IPS-11a (cell line): ENCODE measurements at regions not wholly inside any gene's neighbourhood (a gene's known extent, or its start where the extent isn't known, plus 50 kb on each side); places are given as distances from the start of the nearest gene placed in this dataset.

Experiments used
- H3K4me3 ChIP-seq: one replicate; pipeline ENCODE4 v1.5.1; 2013; ENCODE audit warnings: low read depth, low read length, control low read depth

DNA sequence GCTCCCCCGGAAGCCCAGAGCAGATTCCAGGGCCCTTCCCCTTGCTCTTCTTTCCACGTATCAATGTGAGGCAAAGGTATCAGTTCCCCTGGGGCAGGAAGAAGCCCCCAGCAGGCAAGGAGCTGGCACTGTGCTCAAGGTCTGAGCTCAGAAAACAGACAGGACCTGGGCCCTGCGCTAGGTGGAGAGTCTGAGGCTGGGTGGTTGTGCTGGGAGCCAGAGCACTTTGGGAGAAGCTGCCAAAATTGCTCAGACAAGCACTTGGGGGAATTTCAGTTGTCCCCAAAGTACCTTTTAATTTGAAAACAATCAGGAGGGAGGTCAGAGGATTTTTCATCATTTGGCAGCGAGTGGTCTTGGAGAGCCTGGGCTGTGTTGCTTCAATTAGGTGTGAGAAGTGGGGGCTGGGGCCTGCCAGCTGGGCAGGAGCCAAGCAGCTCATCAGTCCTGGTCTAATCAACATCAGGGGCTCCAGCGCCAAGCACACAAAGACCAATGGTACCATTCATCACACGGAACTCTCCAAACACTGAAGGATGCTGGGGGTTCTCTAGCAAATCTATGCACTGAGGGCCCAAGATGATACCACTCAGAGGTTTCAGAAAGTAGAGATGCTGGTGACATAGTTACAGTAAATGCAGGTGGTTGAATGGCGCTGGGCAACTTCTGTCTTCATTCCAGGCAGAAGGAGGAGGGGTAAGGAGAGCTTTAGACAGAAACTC is 176.5 kb downstream of the SNX18 start:
- no peak overlapping the region for H3K4me3 ChIP-seq

DNA sequence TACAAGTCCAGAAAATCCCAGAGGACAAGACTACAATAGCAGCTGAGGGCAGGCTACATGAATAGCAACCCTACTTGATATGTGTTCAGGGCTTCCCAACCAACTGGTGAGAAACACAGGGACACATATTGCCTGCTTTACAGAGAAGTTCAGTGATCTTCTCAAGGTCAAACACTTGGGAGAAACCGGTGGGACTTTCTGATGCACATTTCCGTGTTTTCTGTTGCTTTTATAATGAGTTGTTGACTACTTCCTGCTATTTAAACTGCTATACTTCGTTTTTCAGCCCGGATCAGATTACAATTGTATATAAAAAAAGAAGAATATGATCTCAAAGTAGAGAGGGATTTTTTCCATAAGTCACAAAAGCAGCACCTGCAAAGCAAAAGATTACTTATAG is 175.1 kb downstream of the SNX18 start:
- no peak overlapping the region for H3K4me3 ChIP-seq

GRCh38 chr5:54691656-54692055 is 174.1 kb downstream of the SNX18 start:
- H3K4me3 ChIP-seq: no peak overlapping the region

- no peak overlapping the region for H3K4me3 ChIP-seq
Measured at GRCh38 chr5:54689411-54690251, 172.1 kb downstream of the SNX18 start.

DNA sequence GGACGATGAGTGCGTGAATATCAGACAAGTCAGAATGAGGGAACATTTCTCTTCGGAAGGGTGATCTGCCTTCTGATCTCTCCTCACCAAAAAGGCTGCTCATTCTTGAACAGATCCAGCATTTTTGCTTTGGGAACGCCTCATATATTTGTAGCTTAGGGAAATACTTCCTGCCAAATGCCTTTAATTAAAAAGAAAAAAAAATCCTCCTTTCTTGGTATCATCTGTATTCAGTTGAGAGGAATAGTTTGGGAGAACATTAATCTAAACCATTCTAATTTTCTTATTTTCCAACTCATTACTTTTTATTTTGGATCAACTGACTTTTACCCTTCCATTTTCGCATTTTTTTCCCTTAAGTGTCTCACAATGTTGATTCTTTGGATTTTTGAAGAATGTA is 163.4 kb downstream of the SNX18 start:
- no peak overlapping the region for H3K4me3 ChIP-seq

- H3K4me3 ChIP-seq: no peak overlapping the region
Measured at GRCh38 chr5:54679686-54680085, 162.1 kb downstream of the SNX18 start.

- no peak overlapping the region for H3K4me3 ChIP-seq
Measured at GRCh38 chr5:54678737-54679136, 161.2 kb downstream of the SNX18 start.

DNA sequence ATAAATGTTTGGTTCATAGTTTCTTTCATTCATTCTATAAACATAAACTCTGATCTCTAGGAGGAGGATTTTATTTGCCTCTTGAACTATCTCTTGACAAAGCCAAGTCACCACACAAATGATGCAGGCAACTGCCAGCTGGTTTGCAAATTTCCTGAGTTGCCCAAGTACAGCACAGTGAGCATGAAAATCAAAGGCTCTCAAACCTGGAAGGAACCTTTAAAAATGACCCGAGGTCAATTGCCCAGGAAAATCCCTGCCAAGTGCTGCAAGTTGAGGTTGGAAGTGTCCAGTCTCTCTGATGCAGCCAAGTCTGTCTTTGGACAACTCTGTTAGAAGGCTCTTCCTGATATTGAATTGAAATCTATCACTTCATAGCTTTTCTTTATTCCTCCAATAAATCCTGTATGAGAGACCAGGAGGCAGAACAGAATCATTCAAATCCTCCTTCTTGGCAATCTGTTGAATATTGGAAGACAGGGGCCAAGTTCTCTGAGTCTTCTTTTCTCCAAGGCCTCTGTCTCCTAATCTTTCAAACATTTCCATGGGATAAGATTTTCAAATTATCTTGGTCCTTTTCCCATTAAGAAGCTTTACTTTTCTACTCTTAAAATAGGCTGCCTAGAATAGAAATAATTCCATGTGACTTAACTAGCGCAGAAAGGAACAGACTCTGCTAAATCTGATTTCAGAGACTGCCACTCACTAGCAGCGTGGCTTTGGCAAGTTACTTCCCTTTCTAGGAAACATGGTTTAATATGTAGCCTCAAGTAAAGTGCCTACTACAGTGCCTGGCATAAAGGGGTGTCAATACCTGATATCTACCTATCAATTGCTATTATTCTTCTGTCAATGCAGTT is 159.2 kb downstream of the SNX18 start:
- H3K4me3 ChIP-seq: no peak overlapping the region

DNA sequence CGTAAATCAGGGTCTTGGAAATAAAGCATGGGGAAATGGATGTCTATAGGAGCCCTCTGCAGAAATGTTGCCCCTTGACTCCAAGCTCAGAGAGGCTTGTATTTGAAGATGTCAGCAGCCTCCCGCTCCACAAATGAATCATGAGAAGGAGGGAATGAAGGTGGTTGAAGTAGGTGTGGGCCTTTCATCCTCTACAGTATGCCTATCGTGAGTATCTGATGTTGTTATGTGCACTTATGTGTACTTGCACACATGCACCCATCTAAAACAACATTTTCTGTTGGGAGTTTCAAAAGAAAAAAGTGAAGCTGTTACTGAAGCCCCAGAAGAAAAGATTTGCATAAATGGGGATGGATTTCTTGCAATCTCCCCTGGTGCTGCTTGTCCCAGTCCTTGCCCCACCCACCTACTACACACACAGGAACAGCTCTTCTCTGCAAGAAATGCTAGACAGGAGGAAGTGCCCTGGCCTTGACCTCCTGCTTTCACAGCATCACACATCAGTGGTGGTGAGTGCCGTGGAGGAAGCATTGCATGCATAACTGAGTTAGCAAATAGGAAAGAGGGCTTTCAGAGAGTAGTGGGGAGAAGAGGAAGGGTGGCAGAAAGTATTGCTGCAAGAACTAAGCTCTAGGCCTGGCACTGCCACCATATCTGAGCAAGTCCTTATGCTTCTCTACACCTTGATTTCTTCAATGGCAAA is 156.1 kb downstream of the SNX18 start:
- no peak overlapping the region for H3K4me3 ChIP-seq

DNA sequence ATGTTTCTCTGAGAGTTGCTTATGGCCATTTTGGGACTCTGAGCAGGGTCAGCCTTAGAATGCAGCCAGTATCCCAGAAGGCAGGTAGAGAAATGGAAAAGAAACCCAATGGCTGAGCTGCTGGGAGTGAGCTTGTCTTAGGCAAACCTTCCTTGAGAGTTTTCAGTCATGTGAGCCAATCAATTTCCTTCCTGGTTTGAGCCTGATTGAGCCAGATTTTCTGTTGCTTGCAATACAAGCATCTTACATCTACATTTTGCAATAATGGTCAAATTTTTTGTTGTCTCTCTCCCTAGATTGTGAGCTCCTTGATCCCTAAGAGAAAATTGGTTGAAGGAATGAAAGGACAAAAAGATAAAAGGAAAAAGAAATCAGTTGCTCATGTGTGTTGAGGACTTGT is 155.3 kb downstream of the SNX18 start:
- H3K4me3 ChIP-seq: no peak overlapping the region

GRCh38 chr5:54671681-54672080 is 154.1 kb downstream of the SNX18 start:
- no peak overlapping the region for H3K4me3 ChIP-seq

DNA sequence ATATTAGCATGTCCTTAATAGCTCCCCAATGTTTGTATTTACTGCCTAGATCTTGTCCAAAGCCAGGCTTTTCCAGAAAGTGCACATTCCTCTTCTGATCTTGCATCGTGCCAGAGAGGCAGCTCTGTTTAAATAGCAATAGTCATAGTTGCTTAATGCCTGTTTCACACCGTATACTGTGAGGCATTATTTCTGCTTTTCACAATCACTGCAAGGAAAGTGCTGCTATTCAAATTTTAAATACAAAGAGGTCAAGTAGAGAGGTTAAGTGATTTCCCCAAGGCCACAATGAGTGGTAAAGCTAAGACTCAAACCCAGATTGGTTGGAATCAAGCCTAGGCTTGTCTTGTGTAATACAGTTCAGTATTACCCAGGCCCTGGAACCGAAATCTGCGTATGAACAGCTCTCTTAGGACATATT is 153.6 kb downstream of the SNX18 start:
- H3K4me3 ChIP-seq: no peak overlapping the region

DNA sequence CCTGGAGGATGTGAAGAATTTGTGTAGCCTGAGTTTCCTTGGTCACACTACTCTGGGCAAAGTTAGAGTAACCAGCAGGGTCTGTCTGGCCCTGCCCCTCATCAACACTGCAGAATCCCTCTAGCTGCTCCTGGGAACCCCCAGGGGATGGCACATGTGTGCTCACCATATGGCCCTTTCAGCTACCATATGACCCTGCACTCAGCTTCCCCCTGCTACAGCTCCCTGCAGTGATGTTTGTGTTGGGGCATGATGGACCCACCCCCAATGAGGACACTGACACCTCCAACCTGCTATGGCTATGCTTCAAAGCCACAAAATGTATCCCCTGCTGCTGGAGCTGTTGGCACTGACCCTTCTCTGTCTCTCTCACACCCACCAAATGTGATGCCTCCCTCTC is 152.7 kb downstream of the SNX18 start:
- H3K4me3 ChIP-seq: no peak overlapping the region

GRCh38 chr5:54669845-54670244 is 152.3 kb downstream of the SNX18 start:
- H3K4me3 ChIP-seq: no peak overlapping the region

- H3K4me3 ChIP-seq: no peak overlapping the region
Measured at GRCh38 chr5:54669285-54669684, 151.7 kb downstream of the SNX18 start.

DNA sequence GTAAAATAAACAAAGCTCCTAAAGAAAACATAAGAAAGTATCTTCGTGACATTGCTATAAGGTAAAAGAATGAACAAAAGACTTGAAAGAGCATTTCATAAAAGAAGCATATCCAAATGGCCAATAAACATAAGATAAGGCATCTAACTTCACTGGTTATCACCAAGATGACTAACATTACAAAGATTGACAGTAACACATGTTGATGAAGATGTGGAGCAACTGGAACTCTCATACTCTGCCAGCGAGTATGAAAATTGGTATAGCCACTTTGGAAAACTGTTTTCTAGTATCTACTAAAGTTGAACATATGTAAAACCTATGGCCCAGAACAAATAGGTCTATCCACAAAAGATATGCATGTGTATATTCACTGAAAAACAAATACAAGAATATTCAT is 150.5 kb downstream of the SNX18 start:
- H3K4me3 ChIP-seq: no peak overlapping the region

- no peak overlapping the region for H3K4me3 ChIP-seq
Measured at GRCh38 chr5:54667136-54667535, 149.6 kb downstream of the SNX18 start.

DNA sequence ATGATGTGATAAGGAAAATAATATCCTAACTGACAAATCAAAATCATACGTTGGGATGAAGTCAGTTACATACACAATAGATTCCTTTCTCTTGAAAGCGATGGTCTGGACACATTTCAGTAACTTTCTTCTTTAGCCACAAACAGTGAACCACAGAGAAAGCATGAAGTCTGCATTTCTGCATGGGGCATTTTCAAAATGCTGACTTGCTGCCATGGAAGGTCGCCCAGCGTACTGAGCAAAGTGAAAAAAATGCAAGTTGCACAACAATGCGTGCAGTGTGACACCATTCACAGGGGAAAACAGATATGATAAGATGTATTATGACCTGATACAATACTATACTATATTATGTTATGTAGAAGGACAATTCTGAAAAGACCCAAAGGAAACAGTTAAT is 146.3 kb downstream of the SNX18 start:
- H3K4me3 ChIP-seq: no peak overlapping the region

DNA sequence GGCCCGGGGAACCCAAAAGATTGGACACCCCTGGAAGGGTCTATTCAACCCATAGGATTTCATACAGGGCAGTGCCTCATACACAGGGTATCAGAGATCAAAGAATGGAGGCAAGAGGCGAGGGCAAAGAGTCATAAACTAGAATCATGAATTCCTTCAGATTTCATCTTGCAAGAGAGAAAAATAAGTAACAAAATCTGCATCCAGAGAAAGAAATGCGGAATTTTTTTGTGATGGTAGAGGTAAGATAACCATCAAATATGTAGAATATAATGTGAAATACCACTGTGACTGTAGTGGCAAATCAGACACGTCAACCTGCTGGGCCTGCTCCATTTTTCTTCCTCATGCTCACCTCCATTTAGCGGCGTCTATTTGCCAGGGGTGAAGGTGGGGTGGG is 143.6 kb downstream of the SNX18 start:
- no peak overlapping the region for H3K4me3 ChIP-seq

DNA sequence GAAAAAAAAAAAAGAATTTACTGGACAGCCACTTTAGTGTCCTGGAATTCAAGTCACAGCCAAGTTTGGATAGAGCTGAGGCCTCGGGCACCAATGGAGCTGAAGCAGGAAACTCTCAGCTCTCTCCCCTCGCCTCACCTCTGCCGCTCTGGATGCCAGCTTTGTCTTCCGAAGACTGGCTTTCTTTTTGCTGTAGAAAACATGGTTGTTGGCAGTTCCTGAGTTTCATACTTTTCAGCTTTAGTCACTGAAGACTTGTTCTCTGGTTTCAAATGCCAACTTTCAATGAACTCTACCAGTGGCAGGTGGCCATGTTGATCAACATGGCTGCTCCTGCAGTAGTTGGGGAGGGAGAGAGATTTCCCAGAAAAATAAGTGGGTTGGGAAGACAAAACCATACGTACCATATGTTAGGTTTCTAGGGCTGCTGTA is 142.2 kb downstream of the SNX18 start:
- H3K4me3 ChIP-seq: no peak overlapping the region

- no peak overlapping the region for H3K4me3 ChIP-seq
Measured at GRCh38 chr5:54658010-54658409, 140.5 kb downstream of the SNX18 start.
